Suppressor macrophage treated with lipopolysaccharide for 1 hour (primary cell): ENCODE measurements at regions not wholly inside any gene's neighbourhood (a gene's known extent, or its start where the extent isn't known, plus 50 kb on each side); places are given as distances from the start of the nearest gene placed in this dataset.

Experiments
- DNase-seq, 3 donors: peaks; one replicate each; pipeline ENCODE4 v3.0.0-alpha.2; 2020 to 2022

GRCh38 chr15:70195587-70196305 lies 98.0 kb upstream of the TLE3 start:
- DNase-seq, result peak; percentile 48 to 77 (median 63)

- DNase-seq, result no peak
These were observed 97.5 kb upstream of the TLE3 start for GRCh38 chr15:70195171-70195570.

GRCh38 chr15:70194266-70194665 lies 96.5 kb upstream of the TLE3 start:
- DNase-seq, result no peak

- DNase-seq, result no peak
These were observed 96.0 kb upstream of the TLE3 start for GRCh38 chr15:70193734-70194133.

GRCh38 chr15:70192490-70192889 lies 94.8 kb upstream of the TLE3 start:
- DNase-seq, result no peak

- DNase-seq, result no peak
These were observed 94.3 kb upstream of the TLE3 start for GRCh38 chr15:70192041-70192440.

- DNase-seq, result no peak
These were observed 93.2 kb upstream of the TLE3 start for GRCh38 chr15:70190965-70191364.

- no peak for DNase-seq
These were observed 92.3 kb upstream of the TLE3 start for GRCh38 chr15:70189826-70190695.

GRCh38 chr15:70188286-70188685 lies 90.6 kb upstream of the TLE3 start:
- DNase-seq, result no peak

GRCh38 chr15:70187331-70187730 lies 89.6 kb upstream of the TLE3 start:
- DNase-seq, result no peak

- DNase-seq, result no peak
These were observed 88.4 kb upstream of the TLE3 start for GRCh38 chr15:70186152-70186551.

- DNase-seq, result no peak
These were observed 87.6 kb upstream of the TLE3 start for GRCh38 chr15:70185251-70185711.

GRCh38 chr15:70182858-70183695 lies 85.4 kb upstream of the TLE3 start:
- peak in 2 of 3 donors; percentile 37 to 39 for DNase-seq

- no peak for DNase-seq
These were observed 84.0 kb upstream of the TLE3 start for GRCh38 chr15:70181626-70182255.

GRCh38 chr15:70180186-70180875 lies 82.6 kb upstream of the TLE3 start:
- no peak for DNase-seq

GRCh38 chr15:70179309-70179892 lies 81.7 kb upstream of the TLE3 start:
- DNase-seq, result no peak

GRCh38 chr15:70178335-70179084 lies 80.8 kb upstream of the TLE3 start:
- no peak for DNase-seq

GRCh38 chr15:70172566-70173225 lies 75.0 kb upstream of the TLE3 start:
- DNase-seq, result peak in 2 of 3 donors; percentile 38 to 50

- DNase-seq, result no peak
These were observed 74.4 kb upstream of the TLE3 start for GRCh38 chr15:70172124-70172523.

- no peak for DNase-seq
These were observed 73.7 kb upstream of the TLE3 start for GRCh38 chr15:70171256-70171886.
